Endothelial cell of umbilical vein (primary cell): ENCODE measurements at regions not wholly inside any gene's neighbourhood (a gene's known extent, or its start where the extent isn't known, plus 50 kb on each side); places are given as distances from the start of the nearest gene placed in this dataset.

ENCODE experiments used
- BruUV-seq: library from RNA; stranded (reverse); fragments of 400-500 nt; replicated peaks from 2 replicates; lab custom pipeline; 2021; lab: Mats Ljungman, UMichigan
- CTCF ChIA-PET: fragments of 300-600, 350-600 bp; sonication (Branson Sonifier 250); formaldehyde crosslinking; loops from one replicate; lab custom pipeline; 2021; ENCODE audit warnings: antibody characterized with exemption, inconsistent platforms; lab: Charles Lee
- POLR2A ChIA-PET: fragments of 300-600, 350-600 bp; sonication (Branson Sonifier 250); formaldehyde crosslinking; loops from one replicate; lab custom pipeline; 2021; ENCODE audit warnings: antibody characterized with exemption, inconsistent platforms; lab: Charles Lee
- DNase-seq: peaks from one replicate; pipeline ENCODE4 v3.0.0-alpha.2; 2011; ENCODE audit warnings: low read depth, low spot score
- FAIRE-seq: peaks from 2 replicates; lab custom pipeline; 2011; peaks lifted over from hg19 to GRCh38; lab: Jason Lieb, UNC
- H2AFZ ChIP-seq: 2 replicates; pipeline ENCODE4 v1.6.0; 2012; ENCODE audit warnings: low read depth, low read length, control low read depth, inconsistent platforms
- H3K27ac ChIP-seq: 2 replicates; pipeline ENCODE4 v1.5.1; 2011; ENCODE audit warnings: low read depth, mild to moderate bottlenecking, control low read depth, low read length, moderate library complexity; ENCODE audit not compliant: insufficient read depth
- H3K27me3 ChIP-seq, 2 experiments: 2 replicates each; pipeline versions ENCODE4 v1.6.0 to v1.6.1; 2011; ENCODE audit warnings: low read length in 2 of 2, mixed read lengths in 1 of 2; ENCODE audit not compliant: control insufficient read depth in 2 of 2, insufficient read depth in 2 of 2
- H3K36me3 ChIP-seq, 2 experiments: 2 replicates in 1 of 2; 3 replicates in 1 of 2; pipeline ENCODE4 v1.5.1; 2011; ENCODE audit warnings: low read length in 2 of 2, mild to moderate bottlenecking in 1 of 2, moderate library complexity in 1 of 2; ENCODE audit not compliant: control insufficient read depth in 2 of 2, insufficient read depth in 2 of 2; ENCODE audit errors: extremely low read depth in 1 of 2
- H3K4me1 ChIP-seq: 3 replicates; pipeline ENCODE4 v1.5.1; 2011; ENCODE audit warnings: mild to moderate bottlenecking, low read length; ENCODE audit not compliant: control insufficient read depth, insufficient read depth; ENCODE audit errors: extremely low read depth
- H3K4me2 ChIP-seq: 2 replicates; pipeline ENCODE4 v1.6.1; 2011; ENCODE audit warnings: low read length, control low read depth, mixed read lengths; ENCODE audit not compliant: insufficient read depth
- H3K4me3 ChIP-seq, 3 experiments: fragments of 200-600 bp in 1 of 3; sonication (generic), shearing (Covaris generic) in 1 of 3; replicated peaks in 1 of 3; 2 replicates each; pipeline ENCODE4 v1.5.1; 2011 to 2016; ENCODE audit warnings: control low read depth in 3 of 3, low read length in 3 of 3, mild to moderate bottlenecking in 2 of 3, inconsistent platforms in 1 of 3, low read depth in 1 of 3, moderate library complexity in 1 of 3; ENCODE audit not compliant: insufficient read depth in 1 of 3
- H3K79me2 ChIP-seq: 2 replicates; pipeline ENCODE4 v1.6.0; 2012; ENCODE audit warnings: low read length, inconsistent platforms; ENCODE audit not compliant: control insufficient read depth, insufficient read depth
- H3K9ac ChIP-seq: replicated peaks from 2 replicates; pipeline ENCODE3; 2011; ENCODE audit warnings: low read length, control low read depth; ENCODE audit not compliant: insufficient read depth; ENCODE audit errors: extremely low read depth
- H3K9me1 ChIP-seq: replicated peaks from 3 replicates; pipeline ENCODE4 v1.6.0; 2011; ENCODE audit warnings: mild to moderate bottlenecking, low read length; ENCODE audit not compliant: control insufficient read depth, insufficient read depth; ENCODE audit errors: extremely low read depth
- H3K9me3 ChIP-seq: replicated peaks from 2 replicates; pipeline ENCODE4 v1.5.1; 2012; ENCODE audit warnings: low read length, inconsistent platforms; ENCODE audit not compliant: control insufficient read depth, insufficient read depth
- H4K20me1 ChIP-seq: replicated peaks from 2 replicates; pipeline ENCODE3; 2011; ENCODE audit warnings: mild to moderate bottlenecking, low read length; ENCODE audit not compliant: control insufficient read depth, insufficient read depth; ENCODE audit errors: extremely low read depth
- EZH2 ChIP-seq: IDR thresholded peaks from 2 replicates; pipeline ENCODE4 v1.6.1; 2012; ENCODE audit warnings: borderline replicate concordance, low read depth, mild to moderate bottlenecking, moderate library complexity, low read length, inconsistent platforms; ENCODE audit not compliant: severe bottlenecking
- FOS ChIP-seq: IDR thresholded peaks from 2 replicates; pipeline ENCODE4 v1.6.1; 2011; ENCODE audit warnings: mild to moderate bottlenecking, low read length, moderate library complexity, borderline replicate concordance; ENCODE audit not compliant: insufficient read depth
- GATA2 ChIP-seq: IDR thresholded peaks from 2 replicates; pipeline ENCODE4 v1.7.0; 2011; ENCODE audit warnings: low read depth, mild to moderate bottlenecking, moderate library complexity, mixed read lengths, low read length; ENCODE audit not compliant: insufficient read length, insufficient read depth
- JUN ChIP-seq: IDR thresholded peaks from 2 replicates; pipeline ENCODE4 v1.6.1; 2011; ENCODE audit warnings: borderline replicate concordance, low read depth; ENCODE audit not compliant: insufficient read length, insufficient read depth
- MYC ChIP-seq: IDR thresholded peaks from one replicate; pipeline ENCODE4 v1.6.1; 2011; ENCODE audit warnings: mild to moderate bottlenecking, low read depth, low read length
- POLR2A ChIP-seq: IDR thresholded peaks from 2 replicates; pipeline ENCODE4 v1.6.1; 2012; ENCODE audit warnings: low read depth, mild to moderate bottlenecking, control low read depth, low read length
- POLR2AphosphoS5 ChIP-seq: IDR thresholded peaks from 2 replicates; pipeline ENCODE4 v1.6.1; 2012; ENCODE audit warnings: low read depth, mild to moderate bottlenecking, control low read depth, low read length, moderate library complexity; ENCODE audit not compliant: insufficient read depth
- dilution Hi-C: fragments of 300-500 bp; cut with MboI; formaldehyde crosslinking; loops from one replicate; pipeline ENCODE4 v1.15.0; 2019; ENCODE audit warnings: low sequenced_read_pairs; ENCODE audit not compliant: extremely low pct_ligation_motif_present
- intact Hi-C: fragments of 100-400 bp; cut with micrococcal nuclease; formaldehyde crosslinking; loops from one replicate; pipeline ENCODE4 v1.10.0; 2022
- TF ChIP-seq, protein P1 (sequence below): IDR thresholded peaks from 2 replicates; pipeline ENCODE4 v1.6.1; 2011; ENCODE audit not compliant: insufficient read depth, insufficient read length
- TF ChIP-seq, protein P2 (sequence below), 2 donors: IDR thresholded peaks; 1 replicate in 1 of 2; 2 replicates in 1 of 2; pipeline ENCODE4 v1.5.1; 2011; ENCODE audit warnings: low read length in 2 of 2, mild to moderate bottlenecking in 2 of 2, moderate library complexity in 2 of 2, control low read depth in 1 of 2, inconsistent platforms in 1 of 2, low read depth in 1 of 2; ENCODE audit not compliant: insufficient read depth in 1 of 2; ENCODE audit errors: extremely low read depth in 1 of 2

DNA sequence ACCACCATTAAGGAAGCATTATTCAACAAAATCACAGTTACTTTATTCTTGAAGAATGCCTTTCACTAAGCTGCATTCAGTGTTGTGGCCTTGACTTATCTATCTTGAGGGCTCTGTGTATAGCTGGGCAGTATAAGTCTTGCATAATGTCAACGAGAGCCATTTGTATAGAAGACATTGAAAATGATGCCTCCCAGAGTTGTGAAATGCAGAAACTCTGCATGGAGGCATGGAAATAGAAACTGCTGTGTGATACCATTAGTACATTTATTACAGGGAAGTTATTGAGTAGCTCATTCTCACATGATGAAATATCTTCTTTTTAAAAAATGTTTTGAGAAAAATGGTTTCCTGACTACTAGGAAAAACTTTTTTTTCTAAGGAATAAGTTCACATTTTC is 111.4 kb upstream of the SNX7 start:
- POLR2A ChIA-PET = no interaction called here
- no peak for TF ChIP-seq MYC
- no peak for TF ChIP-seq EZH2
- no peak for TF ChIP-seq JUN
- no peak for TF ChIP-seq GATA2
- no peak for TF ChIP-seq POLR2AphosphoS5
- TF ChIP-seq, protein P1, sequence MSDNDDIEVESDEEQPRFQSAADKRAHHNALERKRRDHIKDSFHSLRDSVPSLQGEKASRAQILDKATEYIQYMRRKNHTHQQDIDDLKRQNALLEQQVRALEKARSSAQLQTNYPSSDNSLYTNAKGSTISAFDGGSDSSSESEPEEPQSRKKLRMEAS = no peak
- TF ChIP-seq, protein P2, sequence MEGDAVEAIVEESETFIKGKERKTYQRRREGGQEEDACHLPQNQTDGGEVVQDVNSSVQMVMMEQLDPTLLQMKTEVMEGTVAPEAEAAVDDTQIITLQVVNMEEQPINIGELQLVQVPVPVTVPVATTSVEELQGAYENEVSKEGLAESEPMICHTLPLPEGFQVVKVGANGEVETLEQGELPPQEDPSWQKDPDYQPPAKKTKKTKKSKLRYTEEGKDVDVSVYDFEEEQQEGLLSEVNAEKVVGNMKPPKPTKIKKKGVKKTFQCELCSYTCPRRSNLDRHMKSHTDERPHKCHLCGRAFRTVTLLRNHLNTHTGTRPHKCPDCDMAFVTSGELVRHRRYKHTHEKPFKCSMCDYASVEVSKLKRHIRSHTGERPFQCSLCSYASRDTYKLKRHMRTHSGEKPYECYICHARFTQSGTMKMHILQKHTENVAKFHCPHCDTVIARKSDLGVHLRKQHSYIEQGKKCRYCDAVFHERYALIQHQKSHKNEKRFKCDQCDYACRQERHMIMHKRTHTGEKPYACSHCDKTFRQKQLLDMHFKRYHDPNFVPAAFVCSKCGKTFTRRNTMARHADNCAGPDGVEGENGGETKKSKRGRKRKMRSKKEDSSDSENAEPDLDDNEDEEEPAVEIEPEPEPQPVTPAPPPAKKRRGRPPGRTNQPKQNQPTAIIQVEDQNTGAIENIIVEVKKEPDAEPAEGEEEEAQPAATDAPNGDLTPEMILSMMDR (IDR thresholded peaks at IDR 0.05; ENCODE audit: extremely low read depth in 1 of 2, insufficient read depth in 1 of 2, low read depth in 1 of 2, low read length in 2 of 2) = no peak
- TF ChIP-seq POLR2A = no peak
- no peak for TF ChIP-seq FOS

More for the DNA sequence above, 111.4 kb upstream of the SNX7 start:
- Histone ChIP-seq H3K9me3 (no peaks in the 10 kb centered on the region), H3K9me1 (no peaks in the 10 kb centered on the region), H3K9ac (no peak overlapping the region), H2AFZ (no peak overlapping the region), H3K4me3 (no peak overlapping the region), H3K4me1 (no peaks in the 10 kb centered on the region), H3K36me3 (no peaks in the 10 kb centered on the region), H3K27me3 (peaks cover 1 to 4% of the 10 kb centered on the region in 2 experiments), H3K79me2 (no peaks in the 10 kb centered on the region), H3K27ac (no peak overlapping the region), H4K20me1 (no peaks in the 10 kb centered on the region), H3K4me2 (no peak overlapping the region)
- dilution Hi-C loops = no loop called here
- no TSS peak for BruUV-seq
- DNase-seq (no peak), FAIRE-seq (no peak)
- intact Hi-C loops = no loop called here
- CTCF ChIA-PET = interaction anchor here (0.7 to 1.0 kb wide), 2 partner anchors 14 to 46 kb away, joined by 3 read pairs; no protein-coding TSS in a partner anchor
